Activated CD8-positive, alpha-beta memory T cell treated with anti-CD3 and anti-CD28 coated beads, Interleukin-2, amount 50 U/mL, for 24 hours (primary cell): ENCODE measurements at regions not wholly inside any gene's neighbourhood (a gene's known extent, or its start where the extent isn't known, plus 50 kb on each side); places are given as distances from the start of the nearest gene placed in this dataset.

Experiments used
- DNase-seq: peaks from one replicate; pipeline ENCODE4 v3.0.0-alpha.2; 2020; ENCODE audit errors: extremely low read depth

DNA sequence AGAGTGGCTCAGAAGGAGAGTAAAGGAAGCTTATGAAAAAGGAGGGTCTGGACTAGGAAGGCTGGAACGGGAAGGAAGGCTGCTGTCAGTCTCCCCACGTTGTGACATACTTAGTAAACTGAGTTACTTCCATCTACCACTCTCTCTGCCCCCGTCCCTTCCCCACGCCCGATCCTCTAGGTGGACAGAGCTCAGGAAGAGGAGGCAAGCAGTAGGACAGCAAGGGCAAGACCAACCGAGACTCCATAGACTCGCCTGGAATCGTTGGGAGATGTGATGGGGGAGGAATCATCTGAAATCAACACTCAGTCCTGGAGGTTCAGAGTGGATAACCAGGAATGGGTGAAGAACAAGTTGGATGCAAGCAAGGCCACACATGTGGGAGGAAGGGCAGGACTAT, 240.7 kb downstream of the BUD13 start:
- no peak for DNase-seq

DNA sequence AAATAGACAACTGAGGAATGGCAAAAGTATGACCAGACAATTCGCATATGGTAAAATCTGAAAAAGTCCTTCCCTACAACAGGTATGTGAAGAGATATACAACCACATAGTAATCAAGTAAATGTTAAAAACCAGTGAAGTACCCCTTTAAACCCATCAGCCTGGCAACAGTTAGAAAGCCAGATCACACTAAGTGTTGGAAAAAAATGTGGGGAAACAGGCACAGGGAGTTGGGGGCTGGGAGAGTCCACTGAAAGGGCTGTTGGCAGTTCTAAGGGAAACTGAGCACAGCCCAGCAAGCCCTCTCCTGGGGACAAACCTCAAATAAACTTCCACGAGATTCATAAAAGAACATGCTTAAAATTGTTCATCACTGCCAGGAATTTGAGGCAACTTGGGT, 242.1 kb downstream of the BUD13 start:
- DNase-seq: no peak

DNA sequence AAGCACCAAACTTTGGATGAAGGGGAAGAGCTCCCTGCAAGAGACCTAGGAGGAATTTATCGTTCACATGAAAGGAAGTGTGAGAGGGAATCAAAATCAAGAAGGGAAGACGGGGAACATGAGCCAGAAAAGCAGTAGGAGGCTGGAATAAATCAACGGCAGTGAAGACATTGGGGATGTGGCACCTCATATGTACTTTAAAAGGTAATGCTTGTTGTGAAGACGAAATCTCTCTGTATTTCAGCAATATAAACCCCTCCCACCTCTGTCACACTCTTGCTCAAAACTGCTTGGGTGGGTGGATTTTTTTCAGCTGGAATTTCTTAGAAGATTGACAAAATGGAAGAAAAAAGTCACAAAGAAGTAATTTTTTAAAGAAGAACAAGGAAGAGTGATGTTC, 243.5 kb downstream of the BUD13 start:
- no peak for DNase-seq

DNA sequence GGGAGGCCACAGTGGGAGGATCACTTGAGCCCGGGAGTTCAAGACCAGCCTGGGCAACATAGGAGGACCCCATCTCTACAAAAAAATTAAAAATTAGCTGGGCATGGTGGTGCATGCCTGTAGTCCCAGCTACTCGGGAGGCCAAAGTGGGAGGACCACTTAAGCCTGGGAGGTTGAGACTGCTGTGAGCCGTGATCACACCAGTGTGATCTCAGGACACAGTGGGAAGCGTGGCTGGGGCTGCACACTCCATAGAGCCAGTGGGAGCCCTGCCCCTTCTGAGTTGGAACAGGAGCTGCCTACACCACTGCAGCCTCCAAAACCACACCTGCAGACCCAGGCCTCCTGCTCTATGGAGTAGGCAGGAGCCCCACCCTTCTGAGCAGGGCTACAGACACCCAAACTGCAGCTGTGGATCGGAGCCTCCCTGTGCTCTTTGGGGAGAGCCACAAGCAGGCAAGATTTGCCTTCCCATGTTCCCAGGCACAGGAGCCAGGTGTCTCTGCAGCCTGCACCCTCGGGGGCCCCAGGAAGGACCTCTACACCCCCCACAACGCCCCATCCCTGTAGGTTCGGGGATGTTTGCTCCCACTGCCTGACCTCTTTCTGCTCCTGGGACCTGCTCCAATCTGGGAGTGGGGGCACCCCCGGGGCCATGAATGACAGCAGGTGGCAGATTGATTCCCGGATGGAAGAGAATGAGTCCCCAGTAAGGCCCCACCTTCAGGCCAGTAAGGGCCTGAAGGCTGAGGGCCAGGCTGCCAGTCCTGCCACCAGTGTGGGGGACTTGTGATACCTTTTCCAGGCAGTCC, 245.4 kb downstream of the BUD13 start:
- DNase-seq: no peak

DNA sequence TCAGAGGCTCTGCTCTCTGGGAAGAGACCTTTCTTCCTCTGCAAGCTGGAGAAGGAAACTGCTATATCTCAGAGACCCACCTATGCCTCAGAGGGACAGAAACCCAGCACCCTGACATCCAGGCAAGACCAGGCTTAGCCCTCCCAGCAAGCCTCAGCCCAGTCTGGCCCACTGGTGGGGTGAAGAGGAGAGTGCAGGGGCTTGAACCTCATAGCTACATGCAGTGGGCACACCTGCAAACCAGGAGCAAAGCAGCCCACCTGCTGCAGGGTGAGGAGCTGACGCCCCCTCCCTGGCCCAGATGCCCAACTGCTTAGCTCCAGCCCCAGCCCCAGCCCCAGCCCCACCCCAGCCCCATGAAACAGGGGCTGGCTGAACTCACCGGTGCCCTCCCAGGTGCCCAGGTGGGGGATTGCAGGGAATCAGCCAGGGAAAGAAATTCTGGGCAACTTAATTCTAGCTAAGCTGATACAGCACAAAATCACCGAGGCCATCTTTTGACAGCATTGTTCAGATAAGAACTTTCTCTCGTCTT, 246.8 kb downstream of the BUD13 start:
- no peak for DNase-seq

DNA sequence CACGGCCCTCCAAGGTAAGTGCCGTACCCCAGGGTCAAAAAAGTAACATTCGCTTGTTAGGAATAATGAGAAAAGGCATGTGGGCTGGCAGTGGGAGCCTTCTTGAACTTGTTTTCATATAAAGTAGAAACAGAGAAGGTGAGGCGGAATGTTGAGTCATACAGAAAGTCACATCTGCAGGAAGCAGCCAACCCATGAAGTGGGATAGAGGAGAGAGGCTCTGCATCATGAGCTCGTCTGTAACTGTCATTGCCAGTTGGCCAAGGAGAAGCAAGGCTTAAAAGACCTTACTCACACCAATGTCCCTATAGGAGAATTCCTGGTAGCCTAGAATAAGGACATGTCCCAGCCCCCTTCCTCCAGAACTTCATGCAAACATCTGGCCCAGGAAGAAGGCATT, 253.3 kb downstream of the BUD13 start:
- DNase-seq: no peak

DNA sequence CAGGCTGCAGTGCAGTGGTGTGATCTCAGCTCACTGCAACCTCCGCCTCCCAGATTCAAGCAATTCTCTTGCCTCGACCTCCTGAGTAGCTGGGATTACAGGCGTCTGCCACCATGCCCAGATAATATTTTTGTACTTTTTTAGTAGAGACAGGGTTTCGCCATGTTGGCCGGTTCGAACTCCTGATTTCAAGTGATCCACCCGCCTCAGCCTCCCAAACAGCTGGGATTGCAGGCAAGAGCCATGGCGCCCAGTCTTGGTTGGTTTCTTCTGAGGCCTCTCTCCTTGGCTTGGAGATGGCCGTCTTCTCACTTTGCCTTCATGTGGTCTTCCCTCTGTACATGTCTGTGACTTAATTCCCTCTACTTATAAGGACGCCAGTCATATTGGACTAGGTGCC, 254.6 kb downstream of the BUD13 start:
- no peak for DNase-seq

DNA sequence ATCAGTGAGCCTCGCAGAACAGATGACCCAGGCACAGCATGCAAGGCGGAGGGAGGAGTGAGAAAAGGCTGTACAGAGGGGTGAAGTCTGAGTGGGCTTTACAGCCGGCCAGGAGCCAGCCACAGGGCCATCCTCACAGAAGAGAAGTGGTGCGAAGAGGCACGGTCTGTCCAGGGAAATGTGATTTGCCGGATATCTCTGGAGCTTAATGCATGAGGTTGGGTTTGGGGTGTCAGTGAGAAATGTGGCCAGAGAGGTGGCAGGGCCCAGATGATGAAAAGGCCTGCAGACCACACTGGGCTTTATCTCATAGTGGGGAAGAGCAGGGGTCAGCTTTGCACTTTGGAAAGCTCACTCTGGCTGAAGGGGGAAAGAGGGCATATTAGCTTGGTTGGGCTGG, 255.2 kb downstream of the BUD13 start:
- no peak for DNase-seq

DNA sequence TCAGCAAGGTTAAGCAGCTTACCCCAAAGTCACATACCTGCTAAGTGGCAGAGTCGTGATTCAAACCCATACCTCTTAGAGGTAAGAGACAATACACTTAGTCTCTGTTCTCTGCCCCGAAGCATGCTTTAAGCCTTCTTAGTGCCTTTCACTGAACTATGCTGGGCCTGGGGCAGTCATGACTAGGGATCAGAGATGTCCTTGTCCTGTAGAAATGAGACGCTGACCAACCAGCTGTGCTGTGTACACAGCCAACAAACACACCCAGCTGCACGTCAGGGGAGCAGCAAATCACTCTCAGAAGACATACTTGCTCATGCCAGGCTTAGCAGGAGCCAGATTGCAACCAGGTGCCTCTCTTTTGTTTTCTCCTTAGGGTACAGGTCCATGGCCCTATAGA, 255.7 kb downstream of the BUD13 start:
- DNase-seq: no peak

DNA sequence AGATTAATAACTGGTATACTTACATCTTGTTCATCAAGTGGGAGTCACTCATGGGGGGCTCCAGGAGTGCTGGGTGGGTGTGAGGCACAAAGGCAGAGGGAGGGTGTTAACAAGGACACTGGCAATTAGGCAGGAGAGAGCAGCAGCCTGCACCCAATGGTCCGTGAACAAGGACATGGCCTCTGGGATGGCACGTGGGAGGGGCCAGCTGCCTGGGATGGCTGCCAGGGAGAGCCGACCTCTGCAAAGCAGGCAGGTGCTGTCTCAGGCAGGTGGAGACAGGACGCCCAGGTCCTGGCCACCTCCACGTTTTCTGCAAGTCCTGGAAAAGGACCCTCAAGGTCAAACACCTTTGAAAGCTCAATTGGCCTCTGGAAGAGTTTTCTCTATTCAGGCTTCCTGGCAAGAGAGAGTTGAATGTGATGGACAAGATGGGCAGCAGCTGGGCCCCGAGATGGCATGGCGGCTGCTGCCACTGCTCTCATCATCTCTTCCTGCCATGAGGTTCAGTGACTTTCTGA, 257.1 kb downstream of the BUD13 start:
- DNase-seq: no peak

DNA sequence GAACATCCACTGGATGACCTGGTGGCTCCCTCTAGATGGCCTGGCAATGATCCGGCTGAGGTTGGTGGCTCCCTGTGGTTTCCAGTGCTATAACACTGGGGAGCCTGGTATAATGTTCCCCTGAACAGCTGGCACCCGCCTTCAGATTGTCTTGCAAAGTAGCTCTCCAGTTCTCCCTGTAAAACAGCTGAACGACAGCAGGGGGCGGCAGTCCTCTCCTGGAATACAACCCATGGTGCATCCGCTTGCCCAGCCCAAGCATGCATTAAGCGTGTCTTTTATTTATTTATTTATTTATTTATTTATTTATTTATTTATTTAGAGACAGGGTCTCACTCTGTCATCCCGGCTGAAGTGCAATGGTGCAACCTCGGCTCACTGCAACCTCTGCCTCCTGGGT, 258.9 kb downstream of the BUD13 start:
- DNase-seq: no peak

DNA sequence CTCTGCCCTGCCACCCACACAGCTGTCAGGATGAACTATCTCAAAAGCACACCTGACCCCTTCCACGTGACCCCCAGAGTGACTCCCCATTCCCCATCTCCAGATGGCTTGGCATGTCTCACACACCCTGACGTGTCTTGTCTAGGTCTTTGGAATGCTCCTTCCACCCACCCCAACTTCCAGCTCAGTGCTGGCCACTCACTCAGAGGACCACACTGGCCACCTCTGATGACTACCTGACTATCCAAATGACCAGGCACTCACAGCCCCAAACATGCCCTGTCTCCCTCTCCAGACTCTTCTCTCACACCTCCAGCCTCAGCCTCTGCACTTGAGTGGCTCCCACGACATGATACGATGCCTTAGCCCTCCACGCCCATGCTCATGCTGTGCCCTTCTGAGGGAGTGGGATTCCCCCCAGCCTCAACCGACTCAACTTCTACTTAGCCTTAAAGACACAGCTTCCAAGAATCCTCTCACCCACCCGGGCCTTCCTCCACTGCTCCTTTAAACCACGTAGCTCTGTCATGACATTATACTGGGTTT, 259.4 kb downstream of the BUD13 start:
- DNase-seq: no peak

DNA sequence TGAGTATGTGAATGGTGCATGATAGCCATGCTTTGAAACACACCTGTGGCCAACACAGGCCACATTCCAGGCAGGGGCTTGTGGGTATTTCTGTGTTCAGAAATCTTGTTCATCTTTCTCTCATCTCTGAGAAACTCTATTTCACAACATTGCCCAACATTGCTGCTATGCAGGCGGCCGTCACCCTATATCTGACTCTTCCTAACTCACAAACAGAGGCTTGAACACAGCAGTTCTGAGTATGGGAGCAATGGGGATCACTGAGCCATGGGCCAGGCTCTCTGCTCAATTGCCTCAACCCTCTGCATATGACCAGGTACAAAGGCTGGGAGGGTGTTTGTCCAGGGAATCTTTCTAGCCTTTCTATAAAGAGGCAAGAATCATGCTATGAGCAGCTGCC, 259.9 kb downstream of the BUD13 start:
- DNase-seq: no peak

DNA sequence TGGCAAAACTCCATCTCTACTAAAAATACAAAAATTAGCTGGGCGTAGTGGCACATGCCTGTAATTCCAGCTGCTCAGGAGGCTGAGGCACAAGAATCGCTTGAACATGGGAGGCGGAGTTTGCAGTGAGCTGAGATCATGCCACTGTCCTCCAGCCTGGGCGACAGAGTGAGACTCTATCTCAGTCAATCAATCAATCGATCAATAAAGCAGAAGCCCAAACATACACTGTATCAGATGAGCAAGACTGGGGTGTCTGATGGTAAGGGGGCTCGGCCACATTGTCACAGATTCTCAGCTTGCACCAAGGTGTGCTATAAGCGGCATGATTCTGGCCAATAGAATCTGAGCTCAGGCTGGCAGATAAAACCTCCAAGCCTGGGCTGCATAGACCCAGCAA, 261.1 kb downstream of the BUD13 start:
- no peak for DNase-seq

DNA sequence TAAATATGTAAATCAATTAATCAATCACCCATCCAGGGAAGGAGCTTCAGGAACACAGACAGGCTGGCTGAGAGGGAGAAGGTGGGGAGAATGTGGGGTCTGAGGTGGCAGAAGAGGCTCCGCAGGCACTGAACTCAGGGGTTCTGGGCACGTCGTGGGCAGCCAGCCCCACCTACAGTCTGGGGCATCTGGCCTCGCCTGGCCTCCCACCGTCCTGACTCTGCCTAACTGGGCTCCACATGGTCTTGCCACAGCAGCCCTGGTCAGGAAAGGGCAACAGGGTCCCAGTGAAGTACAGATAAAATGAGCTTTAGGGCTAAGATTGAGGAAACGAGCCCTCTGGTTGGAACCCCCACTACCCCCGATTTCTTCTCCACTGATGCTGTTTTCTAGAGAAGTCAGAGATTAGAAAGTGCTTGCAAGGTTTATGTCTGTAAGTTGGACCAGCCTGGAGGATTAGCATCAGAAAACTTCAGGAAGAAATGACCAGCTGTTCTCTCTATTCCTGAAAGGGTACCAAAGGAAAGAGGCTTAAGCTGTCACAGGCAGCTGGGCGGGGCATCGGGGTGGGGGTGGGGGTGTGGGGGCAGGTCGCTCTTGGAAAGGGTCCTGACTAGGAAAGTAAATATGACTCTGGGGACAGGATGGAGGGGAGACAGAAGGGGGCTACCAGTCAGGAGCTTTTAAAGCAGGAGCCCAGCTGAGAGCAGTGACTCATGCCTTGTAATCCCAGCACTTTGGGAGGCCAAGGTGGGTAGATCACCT, 261.7 kb downstream of the BUD13 start:
- no peak for DNase-seq

DNA sequence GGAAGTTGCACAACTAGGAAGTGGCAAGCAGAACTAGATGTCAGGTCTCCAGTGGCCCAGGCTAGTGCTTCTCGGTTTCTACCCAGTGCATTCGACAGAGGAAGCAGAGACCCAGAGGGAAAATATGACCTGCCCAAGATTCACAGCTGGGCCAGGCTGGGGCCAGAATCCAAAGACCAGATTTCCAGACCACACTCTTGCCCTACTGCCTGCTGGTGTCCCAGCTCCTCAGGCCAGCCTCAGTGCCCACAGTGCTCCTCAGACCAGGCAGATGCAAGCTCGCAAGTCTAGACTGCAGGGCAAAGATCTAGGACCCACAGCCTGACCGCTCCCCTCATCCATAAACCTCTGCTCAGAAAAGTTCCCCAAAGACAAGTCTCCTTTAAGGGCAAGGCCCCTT, 262.6 kb downstream of the BUD13 start:
- no peak for DNase-seq

DNA sequence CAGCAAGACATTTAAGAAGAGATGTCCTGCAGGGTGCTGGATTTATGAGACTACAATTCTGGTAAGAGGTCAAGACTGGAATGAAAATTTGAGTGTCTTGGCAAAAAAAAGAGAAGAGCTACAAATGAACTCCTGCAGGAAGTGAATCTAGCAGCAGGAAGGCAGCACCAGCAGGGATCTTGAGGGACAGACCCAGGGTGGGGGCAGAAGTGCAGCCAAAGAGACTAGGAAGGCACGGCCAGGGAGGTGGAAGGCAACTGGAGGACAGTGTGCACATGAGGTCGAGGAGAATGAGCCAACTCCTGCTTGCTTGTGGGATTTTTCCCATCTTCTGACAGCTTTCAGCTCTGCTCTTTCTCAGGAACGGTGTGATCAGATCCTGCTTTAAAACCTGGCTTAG, 263.2 kb downstream of the BUD13 start:
- no peak for DNase-seq

DNA sequence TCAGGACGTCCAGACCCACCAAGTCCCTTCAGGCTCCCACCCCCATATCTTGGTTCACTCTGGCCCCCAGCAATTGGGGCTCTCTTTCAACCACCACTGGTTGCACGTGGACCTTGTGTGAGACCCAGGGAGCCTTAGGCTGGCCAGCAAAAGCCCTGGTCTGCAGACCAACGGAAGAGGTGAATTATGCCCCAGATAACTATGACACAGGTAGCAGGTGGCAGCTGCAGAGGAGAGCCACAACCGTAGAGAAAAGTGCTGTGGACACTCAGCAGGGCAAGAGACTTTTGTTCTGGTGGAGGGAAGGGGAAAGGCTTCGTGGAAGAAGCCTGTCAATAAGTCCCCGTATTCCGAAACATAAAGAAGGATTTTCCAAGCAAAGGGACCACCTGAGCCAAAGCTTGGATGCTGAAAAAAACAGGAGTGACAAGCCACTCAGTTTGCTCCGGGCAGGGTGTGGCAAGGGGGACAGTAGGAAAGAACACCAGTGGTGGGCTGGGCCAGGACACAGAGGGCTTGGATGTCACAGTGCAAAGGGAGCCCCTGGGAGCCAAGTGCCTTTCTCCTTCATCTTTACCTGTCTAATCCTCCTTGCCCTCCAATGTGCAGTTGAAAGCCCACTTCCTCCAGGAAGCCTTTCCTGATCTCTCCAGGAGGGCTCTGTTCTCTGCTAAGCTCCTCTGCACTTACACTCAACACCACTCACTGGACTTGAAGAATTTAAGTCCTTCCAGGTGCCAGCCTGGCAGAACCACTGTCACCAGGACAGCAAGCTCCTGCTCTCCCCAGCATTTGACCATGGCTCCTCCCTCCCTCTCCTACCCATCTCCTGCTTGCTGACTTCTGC, 264.7 kb downstream of the BUD13 start:
- DNase-seq: no peak

DNA sequence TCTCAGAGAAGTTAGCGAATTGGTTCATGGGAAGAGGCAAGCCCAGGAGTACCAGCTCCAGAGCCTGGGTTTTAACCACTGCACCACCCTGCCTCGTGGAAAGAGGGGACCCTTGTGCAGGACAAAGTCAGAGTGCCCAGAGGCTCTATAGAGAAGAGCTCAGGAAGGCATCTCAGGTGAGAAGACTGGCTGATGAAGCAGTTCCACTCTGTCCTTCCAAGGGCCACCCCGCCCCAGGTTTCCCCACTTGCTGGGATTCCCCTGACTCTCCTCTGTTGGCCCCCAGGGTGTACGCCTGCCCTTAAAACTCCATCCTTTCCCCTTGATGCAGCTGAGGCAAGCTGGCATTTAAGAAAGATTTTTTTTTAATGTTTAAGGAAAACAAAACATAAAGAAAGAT, 265.8 kb downstream of the BUD13 start:
- no peak for DNase-seq

DNA sequence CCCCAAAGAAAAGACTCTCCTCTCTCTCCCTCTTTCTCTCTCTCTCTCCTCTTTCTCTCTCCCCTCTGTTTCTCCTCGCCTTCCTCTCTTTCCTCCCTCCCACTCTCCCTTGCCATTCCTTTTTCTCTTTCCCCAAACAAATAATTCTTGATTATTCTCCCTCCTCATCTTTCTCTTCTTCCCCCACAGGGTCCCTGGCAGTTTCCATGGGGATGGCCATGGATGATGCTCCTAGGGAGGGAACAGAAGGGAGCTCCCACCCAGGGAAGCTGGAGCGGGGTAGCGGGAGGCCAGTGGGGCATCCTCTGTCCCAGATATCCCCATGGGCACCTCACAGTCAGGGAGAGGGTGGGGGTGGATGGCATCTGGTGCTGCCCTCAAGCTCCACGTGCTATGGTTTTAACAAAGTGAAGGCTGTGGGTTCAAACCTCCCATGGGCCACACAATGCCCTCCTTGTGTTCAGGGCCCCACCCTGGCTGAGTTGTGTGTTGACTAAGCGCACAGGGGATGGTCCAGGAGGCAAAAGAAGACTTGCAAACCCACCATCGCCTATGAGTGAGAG, 266.4 kb downstream of the BUD13 start:
- DNase-seq: no peak
